Cardiac muscle cell (in vitro differentiated cells and primary cell): ENCODE measurements at regions not wholly inside any gene's neighbourhood (a gene's known extent, or its start where the extent isn't known, plus 50 kb on each side); places are given as distances from the start of the nearest gene placed in this dataset.

Source experiments
- DNase-seq, 2 donors: peaks; one replicate each; pipeline versions ENCODE4 v3.0.0 to v3.0.0-alpha.2; 2010 to 2017; ENCODE audit warnings: low read depth in 1 of 2, low spot score in 1 of 2
- H3K27ac ChIP-seq: fragments of 200-600 bp; sonication (generic); 2 replicates; pipeline ENCODE4 v1.5.1; 2016
- H3K27me3 ChIP-seq: fragments of 200-600 bp; sonication (generic); 2 replicates; pipeline ENCODE4 v1.6.0; 2016; ENCODE audit warnings: control low read depth
- H3K36me3 ChIP-seq: fragments of 200-600 bp; sonication (generic); 2 replicates; pipeline ENCODE4 v1.5.1; 2016; ENCODE audit warnings: control low read depth
- H3K4me1 ChIP-seq: fragments of 200-600 bp; sonication (generic); 2 replicates; pipeline ENCODE4 v1.8.1; 2017; ENCODE audit warnings: low read depth, mild to moderate bottlenecking, mixed run types
- H3K4me3 ChIP-seq: fragments of 200-600 bp; sonication (generic); 2 replicates; pipeline ENCODE4 v1.5.1; 2016; ENCODE audit warnings: mild to moderate bottlenecking
- H3K9me3 ChIP-seq: fragments of 200-600 bp; sonication (generic); 2 replicates; pipeline ENCODE4 v1.5.1; 2017; ENCODE audit warnings: low read depth, mild to moderate bottlenecking, control low read depth
- TF ChIP-seq, protein P1 (sequence below): IDR thresholded peaks from 2 replicates; pipeline ENCODE4 v1.5.1; 2012; ENCODE audit warnings: low read depth, mild to moderate bottlenecking, low read length

DNA sequence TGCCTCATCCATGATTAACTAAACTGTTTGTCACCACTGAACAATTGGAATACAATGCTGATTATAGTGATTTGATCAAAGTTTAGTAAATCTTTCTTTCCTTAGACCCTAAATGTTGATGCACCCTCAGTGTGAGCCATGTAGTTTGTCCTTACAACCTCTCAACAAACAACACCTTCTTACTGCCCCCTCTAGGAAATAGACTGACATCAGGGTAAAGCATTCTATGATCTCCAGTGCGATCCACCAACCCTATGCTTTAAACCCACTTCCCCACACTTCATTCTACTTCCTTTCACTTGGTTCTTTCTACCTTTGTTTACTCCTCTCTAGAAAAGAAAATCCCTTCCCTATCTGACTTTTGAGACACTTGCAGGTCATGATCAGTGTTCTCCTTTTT, 1842.5 kb upstream of the PRR20A start:
- H3K4me3 ChIP-seq: no peak overlapping the region
- H3K4me1 ChIP-seq: no peaks in the 10 kb centered on the region
- no peak for DNase-seq
- no peaks in the 10 kb centered on the region for H3K9me3 ChIP-seq
- H3K36me3 ChIP-seq: no peaks in the 10 kb centered on the region
- H3K27me3 ChIP-seq: no peaks in the 10 kb centered on the region
- TF ChIP-seq, protein P1, sequence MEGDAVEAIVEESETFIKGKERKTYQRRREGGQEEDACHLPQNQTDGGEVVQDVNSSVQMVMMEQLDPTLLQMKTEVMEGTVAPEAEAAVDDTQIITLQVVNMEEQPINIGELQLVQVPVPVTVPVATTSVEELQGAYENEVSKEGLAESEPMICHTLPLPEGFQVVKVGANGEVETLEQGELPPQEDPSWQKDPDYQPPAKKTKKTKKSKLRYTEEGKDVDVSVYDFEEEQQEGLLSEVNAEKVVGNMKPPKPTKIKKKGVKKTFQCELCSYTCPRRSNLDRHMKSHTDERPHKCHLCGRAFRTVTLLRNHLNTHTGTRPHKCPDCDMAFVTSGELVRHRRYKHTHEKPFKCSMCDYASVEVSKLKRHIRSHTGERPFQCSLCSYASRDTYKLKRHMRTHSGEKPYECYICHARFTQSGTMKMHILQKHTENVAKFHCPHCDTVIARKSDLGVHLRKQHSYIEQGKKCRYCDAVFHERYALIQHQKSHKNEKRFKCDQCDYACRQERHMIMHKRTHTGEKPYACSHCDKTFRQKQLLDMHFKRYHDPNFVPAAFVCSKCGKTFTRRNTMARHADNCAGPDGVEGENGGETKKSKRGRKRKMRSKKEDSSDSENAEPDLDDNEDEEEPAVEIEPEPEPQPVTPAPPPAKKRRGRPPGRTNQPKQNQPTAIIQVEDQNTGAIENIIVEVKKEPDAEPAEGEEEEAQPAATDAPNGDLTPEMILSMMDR: no peak
- H3K27ac ChIP-seq: no peak overlapping the region

GRCh38 chr13:55302568-55302967, 1838.2 kb upstream of the PRR20A start:
- H3K36me3 ChIP-seq: no peaks in the 10 kb centered on the region
- no peaks in the 10 kb centered on the region for H3K27me3 ChIP-seq
- H3K4me3 ChIP-seq: no peak overlapping the region
- no peak overlapping the region for H3K27ac ChIP-seq
- no peak for DNase-seq
- no peaks in the 10 kb centered on the region for H3K4me1 ChIP-seq
- TF ChIP-seq, protein P1: no peak
- no peaks in the 10 kb centered on the region for H3K9me3 ChIP-seq

GRCh38 chr13:55307909-55308308, 1832.8 kb upstream of the PRR20A start:
- H3K4me1 ChIP-seq: no peaks in the 10 kb centered on the region
- H3K4me3 ChIP-seq: no peak overlapping the region
- TF ChIP-seq, protein P1: no peak
- no peaks in the 10 kb centered on the region for H3K9me3 ChIP-seq
- no peak overlapping the region for H3K27ac ChIP-seq
- no peaks in the 10 kb centered on the region for H3K27me3 ChIP-seq
- DNase-seq: no peak
- no peaks in the 10 kb centered on the region for H3K36me3 ChIP-seq

- TF ChIP-seq, protein P1: no peak
- Histone ChIP-seq H3K4me3 (no peak overlapping the region), H3K9me3 (no peaks in the 10 kb centered on the region), H3K4me1 (no peaks in the 10 kb centered on the region), H3K27me3 (no peaks in the 10 kb centered on the region), H3K36me3 (no peaks in the 10 kb centered on the region), H3K27ac (no peak overlapping the region)
- DNase-seq: no peak
Observed at GRCh38 chr13:55341891-55342290, 1798.8 kb upstream of the PRR20A start.

GRCh38 chr13:55345224-55345623, 1795.5 kb upstream of the PRR20A start:
- TF ChIP-seq, protein P1: no peak
- no peaks in the 10 kb centered on the region for H3K36me3 ChIP-seq
- no peaks in the 10 kb centered on the region for H3K9me3 ChIP-seq
- no peak for DNase-seq
- H3K27me3 ChIP-seq: no peaks in the 10 kb centered on the region
- no peak overlapping the region for H3K4me3 ChIP-seq
- H3K4me1 ChIP-seq: no peaks in the 10 kb centered on the region
- no peak overlapping the region for H3K27ac ChIP-seq

- H3K27ac ChIP-seq: no peak overlapping the region
- no peaks in the 10 kb centered on the region for H3K9me3 ChIP-seq
- no peaks in the 10 kb centered on the region for H3K4me1 ChIP-seq
- TF ChIP-seq, protein P1: no peak
- no peak for DNase-seq
- H3K27me3 ChIP-seq: no peaks in the 10 kb centered on the region
- H3K4me3 ChIP-seq: no peak overlapping the region
- H3K36me3 ChIP-seq: no peaks in the 10 kb centered on the region
Observed at GRCh38 chr13:55347528-55347927, 1793.2 kb upstream of the PRR20A start.
